T-cell (primary cell): ENCODE measurements at regions not wholly inside any gene's neighbourhood (a gene's known extent, or its start where the extent isn't known, plus 50 kb on each side); places are given as distances from the start of the nearest gene placed in this dataset.

Source experiments
- ATAC-seq, 4 experiments: fragments of 200-7000 bp in 3 of 4; fragments of 150-1000 bp in 1 of 4; cut with Tn5 transposase; replicated peaks in 1 of 4; 1 replicate in 3 of 4; 2 replicates in 1 of 4; pipeline ENCODE4 v1.10.0; 2021; ENCODE audit warnings: moderate library complexity in 3 of 4, mild to moderate bottlenecking in 2 of 4, moderate number of reproducible peaks in 1 of 4
- CTCF ChIA-PET, 2 donors: fragments of 300-600 bp; sonication (Branson Sonifier 250); formaldehyde crosslinking; loops; one replicate each; lab custom pipeline; 2022; ENCODE audit warnings: antibody characterized with exemption in 2 of 2; lab: Charles Lee
- POLR2A ChIA-PET, 2 donors: fragments of 300-600 bp; sonication (Branson Sonifier 250); formaldehyde crosslinking; loops; one replicate each; lab custom pipeline; 2022; ENCODE audit warnings: antibody characterized with exemption in 2 of 2; lab: Charles Lee
- DNase-seq, 35 experiments: peaks; one replicate each; pipeline versions ENCODE4 v3.0.0 to v3.0.0-alpha.2; 2013 to 2023
- H3K27ac ChIP-seq: one replicate; pipeline ENCODE4 v1.5.1; 2013; ENCODE audit warnings: low read length
- H3K27me3 ChIP-seq, 2 experiments: replicated peaks in 1 of 2; 1 replicate in 1 of 2; 2 replicates in 1 of 2; pipeline versions ENCODE4 v1.6.1 to v1.7.0; 2013; ENCODE audit warnings: low read length in 1 of 2, mixed read lengths in 1 of 2; ENCODE audit not compliant: control insufficient read depth in 2 of 2, insufficient read depth in 2 of 2; ENCODE audit errors: extremely low read depth in 1 of 2
- H3K36me3 ChIP-seq, 2 donors: 1 replicate in 1 of 2; 2 replicates in 1 of 2; pipeline versions ENCODE4 v1.6.1 to v1.7.0; 2013; ENCODE audit warnings: low read length in 1 of 2; ENCODE audit not compliant: control insufficient read depth in 2 of 2, insufficient read depth in 1 of 2; ENCODE audit errors: extremely low read depth in 1 of 2
- H3K4me1 ChIP-seq, 2 experiments: 1 replicate in 1 of 2; 2 replicates in 1 of 2; pipeline versions ENCODE4 v1.6.1 to v1.7.0; 2013; ENCODE audit warnings: low read length in 2 of 2, mixed read lengths in 1 of 2; ENCODE audit not compliant: insufficient read depth in 2 of 2, control insufficient read depth in 1 of 2; ENCODE audit errors: extremely low read depth in 1 of 2
- H3K4me3 ChIP-seq, 2 donors: 1 replicate in 1 of 2; 2 replicates in 1 of 2; pipeline versions ENCODE4 v1.5.1 to v1.7.0; 2013; ENCODE audit warnings: mild to moderate bottlenecking in 2 of 2, low read length in 1 of 2, moderate library complexity in 1 of 2; ENCODE audit not compliant: control insufficient read depth in 1 of 2; ENCODE audit errors: extremely low read depth in 1 of 2
- H3K9me3 ChIP-seq: 2 replicates; pipeline ENCODE4 v1.7.0; 2013
- H3K27ac Mint-ChIP-seq, 2 donors: one replicate each; pipeline ENCODE4 v1.8.0; 2020 to 2021; ENCODE audit warnings: mild to moderate bottlenecking in 2 of 2, mixed read lengths in 2 of 2
- H3K27me3 Mint-ChIP-seq, 2 donors: one replicate each; pipeline ENCODE4 v1.8.0; 2021 to 2022; ENCODE audit warnings: mixed read lengths in 2 of 2
- H3K36me3 Mint-ChIP-seq: one replicate; pipeline ENCODE4 v1.8.0; 2021; ENCODE audit warnings: mixed read lengths
- H3K4me1 Mint-ChIP-seq, 3 donors: one replicate each; pipeline ENCODE4 v1.8.0; 2020 to 2022; ENCODE audit warnings: mixed read lengths in 3 of 3, mild to moderate bottlenecking in 1 of 3
- H3K4me3 Mint-ChIP-seq, 3 donors: one replicate each; pipeline ENCODE4 v1.8.0; 2020 to 2022; ENCODE audit warnings: mild to moderate bottlenecking in 3 of 3, mixed read lengths in 3 of 3, moderate library complexity in 3 of 3
- H3K9me3 Mint-ChIP-seq, 3 donors: one replicate each; pipeline ENCODE4 v1.8.0; 2020 to 2022; ENCODE audit warnings: mixed read lengths in 3 of 3
- WGBS: methylation state at CpG from one replicate; pipeline ENCODE4 v1.1.5; 2013; ENCODE audit warnings: missing lambda C conversion rate; ENCODE audit not compliant: insufficient coverage; 5-methylcytosine and 5-hydroxymethylcytosine counted together

- ChIA-PET POLR2A (no interaction called here), CTCF (no interaction called here)
- Histone ChIP-seq H3K27me3 (no peaks in the 10 kb centered on the region), H3K27ac (no peak overlapping the region), H3K9me3 (no peaks in the 10 kb centered on the region), H3K4me3 (no peak overlapping the region), H3K4me1 (peaks cover 11 to 24% of the 10 kb centered on the region in 2 experiments), H3K36me3 (no peaks in the 10 kb centered on the region)
- DNase-seq, result no peak
- WGBS, result 100% methylated on average over 5 of the region's 5 CpGs
- H3K27me3 Mint-ChIP-seq, result peaks cover 0 to 3% of the 10 kb centered on the region in 2 donors
- ATAC-seq, result no peak
- no peaks in the 10 kb centered on the region for H3K9me3 Mint-ChIP-seq
- no peaks in the 10 kb centered on the region for H3K36me3 Mint-ChIP-seq
- no peak overlapping the region for H3K27ac Mint-ChIP-seq
- peaks cover 33 to 57% (median 41%) of the 10 kb centered on the region in 3 donors for H3K4me1 Mint-ChIP-seq
- no peak overlapping the region for H3K4me3 Mint-ChIP-seq
Observed at GRCh38 chr10:5314840-5315239, 49.9 kb upstream of the UCN3 start.
